GM21737 (cell line): ENCODE measurements at regions not wholly inside any gene's neighbourhood (a gene's known extent, or its start where the extent isn't known, plus 50 kb on each side); places are given as distances from the start of the nearest gene placed in this dataset.
A peak's percentile ranks its signal among the peaks of the same experiment; 100 is the strongest.

Experiments used
- ATAC-seq: cut with Tn5 transposase; IDR thresholded peaks from one replicate; pipeline ENCODE4 v1.9.1; 2021; ENCODE audit warnings: mild to moderate bottlenecking, moderate library complexity; ENCODE audit not compliant: unreplicated experiment

DNA sequence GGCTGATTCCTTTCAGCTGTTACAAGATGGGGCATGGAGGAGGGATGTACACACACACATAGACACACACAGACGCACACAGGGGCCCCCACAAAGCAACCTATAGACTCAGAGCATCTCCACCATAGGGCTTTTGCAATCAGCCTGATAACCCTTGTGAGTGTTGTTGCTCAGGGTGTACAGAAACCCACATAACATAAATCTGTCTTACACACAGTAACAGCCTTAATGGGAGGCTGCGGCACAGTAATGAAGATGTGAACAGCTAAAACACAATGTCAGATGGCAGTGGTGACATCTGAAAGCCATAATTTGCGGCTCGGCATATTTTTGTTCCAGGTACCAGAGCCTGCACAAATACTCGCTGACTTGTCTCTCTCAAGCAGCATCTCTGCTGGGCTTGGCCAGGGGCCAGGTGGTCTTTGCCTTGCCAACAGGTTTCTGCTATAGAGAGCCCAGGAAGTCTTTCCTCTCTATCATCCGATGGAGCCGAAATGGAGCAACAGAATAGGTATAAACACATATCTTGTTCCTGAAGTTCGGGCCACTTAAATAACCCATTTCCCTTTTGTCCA lies 357.2 kb upstream of the GATB start:
- ATAC-seq: no peak

DNA sequence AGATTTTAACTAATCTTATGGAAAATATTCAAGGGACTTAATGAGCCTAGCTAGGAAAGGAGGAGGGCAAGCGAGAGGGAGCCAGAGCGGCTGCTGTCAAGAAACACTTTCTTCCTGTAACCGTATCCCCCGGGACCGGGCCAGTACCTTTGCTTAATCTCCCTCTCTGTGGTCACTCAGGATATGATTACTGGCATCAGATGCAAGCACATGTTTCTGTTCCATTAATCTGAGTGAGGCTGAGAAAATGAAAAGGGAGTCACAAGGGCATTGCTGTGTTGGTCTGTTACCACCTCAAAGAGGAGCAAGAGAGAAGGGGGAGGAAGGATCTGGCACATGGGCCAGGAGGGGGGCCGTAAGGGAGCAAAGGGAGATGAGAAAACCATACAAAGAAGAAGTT lies 356.7 kb upstream of the GATB start:
- no peak for ATAC-seq

DNA sequence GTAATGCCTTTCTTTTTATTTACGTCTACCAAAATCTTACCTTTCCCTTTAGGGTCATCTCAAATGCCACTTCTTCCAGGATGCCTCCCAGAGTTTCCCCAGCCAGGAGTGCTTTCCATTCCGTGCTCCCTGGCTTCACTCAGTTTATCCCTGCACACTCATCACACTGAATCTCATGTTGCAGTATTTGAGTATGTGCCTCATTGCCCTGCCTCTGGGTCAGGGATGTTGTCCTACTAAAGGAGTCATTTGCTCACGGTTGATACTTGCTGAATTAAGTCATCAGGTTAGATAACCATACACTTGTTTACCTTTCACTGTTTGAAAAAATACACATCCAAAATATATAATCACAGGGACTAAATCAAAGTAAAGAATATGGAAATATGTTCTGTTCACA lies 356.2 kb upstream of the GATB start:
- no peak for ATAC-seq

DNA sequence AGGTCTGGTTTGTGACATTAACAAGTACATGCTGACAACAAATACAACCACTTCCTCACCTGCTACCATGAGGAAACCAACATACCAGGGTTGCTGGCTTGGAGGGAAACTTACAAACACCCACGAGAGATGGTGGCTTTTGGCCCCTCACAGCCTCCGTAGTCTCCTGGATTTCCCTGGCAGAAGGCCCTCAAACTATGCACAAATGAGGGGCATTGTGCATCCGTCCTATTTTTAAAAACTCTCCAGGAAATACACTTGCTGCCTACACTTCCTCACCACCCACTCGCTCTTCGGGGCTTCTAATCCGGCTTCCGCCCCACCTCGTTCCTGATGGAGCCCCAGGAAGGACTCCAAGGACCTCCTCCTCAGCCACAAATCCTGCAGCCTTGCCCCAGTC lies 355.0 kb upstream of the GATB start:
- ATAC-seq: no peak

DNA sequence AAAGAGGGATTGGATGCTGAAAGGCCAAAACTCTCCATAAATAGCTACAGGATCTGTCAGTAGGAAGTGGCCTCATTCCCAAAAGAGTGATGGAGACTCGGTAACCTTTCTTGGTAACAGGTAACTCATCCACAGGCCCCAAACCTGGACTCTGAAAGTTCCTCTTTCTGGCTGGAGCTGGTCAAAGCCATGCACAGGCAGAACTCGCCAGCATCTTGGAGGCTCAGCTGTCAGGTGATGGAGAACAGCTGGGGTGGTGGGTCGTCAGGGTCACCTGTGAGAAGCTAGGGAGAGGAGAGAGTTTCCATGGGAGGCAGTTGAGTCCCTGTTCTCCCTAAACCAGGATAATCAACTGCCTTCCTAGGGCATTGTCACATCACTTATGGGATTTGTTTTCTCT lies 354.3 kb upstream of the GATB start:
- ATAC-seq: no peak

DNA sequence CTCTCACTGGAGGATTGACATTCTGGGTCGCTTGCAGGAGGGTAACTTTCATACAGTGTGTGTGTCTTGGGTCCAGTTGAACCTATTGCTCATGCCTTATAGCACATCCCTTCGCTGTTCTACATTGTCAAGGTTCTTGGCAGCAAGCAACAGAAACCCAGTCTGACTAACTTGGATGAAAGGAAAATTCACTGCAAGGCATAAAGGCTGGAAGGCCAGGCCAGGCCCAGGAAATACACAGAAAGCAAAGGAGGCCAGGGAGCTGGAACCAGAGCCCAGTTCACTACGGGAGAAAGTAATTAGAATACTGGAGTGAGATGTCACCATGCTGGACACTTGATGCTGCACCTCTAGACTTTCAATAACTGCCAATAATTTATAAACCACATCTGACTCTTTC lies 353.8 kb upstream of the GATB start:
- no peak for ATAC-seq

DNA sequence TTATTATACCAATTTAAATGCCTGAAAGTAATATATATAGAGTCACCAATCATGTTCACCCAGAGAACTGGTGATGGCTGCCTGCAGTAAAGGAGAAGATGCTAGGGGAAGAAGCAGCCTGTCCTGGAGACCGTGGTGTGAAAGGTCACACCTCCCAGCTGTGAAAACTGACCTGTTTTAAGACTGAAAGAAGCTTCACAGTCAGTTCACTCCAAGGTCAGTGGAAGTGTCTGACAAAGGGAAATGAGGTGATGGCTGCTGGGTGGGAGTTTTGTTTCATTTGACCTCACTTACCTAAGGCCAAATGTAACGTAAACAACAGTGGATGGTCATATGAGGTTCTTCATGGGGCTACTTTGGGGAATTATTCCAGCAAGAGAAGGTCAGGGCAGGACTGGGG lies 352.1 kb upstream of the GATB start:
- ATAC-seq: peak; percentile 70

DNA sequence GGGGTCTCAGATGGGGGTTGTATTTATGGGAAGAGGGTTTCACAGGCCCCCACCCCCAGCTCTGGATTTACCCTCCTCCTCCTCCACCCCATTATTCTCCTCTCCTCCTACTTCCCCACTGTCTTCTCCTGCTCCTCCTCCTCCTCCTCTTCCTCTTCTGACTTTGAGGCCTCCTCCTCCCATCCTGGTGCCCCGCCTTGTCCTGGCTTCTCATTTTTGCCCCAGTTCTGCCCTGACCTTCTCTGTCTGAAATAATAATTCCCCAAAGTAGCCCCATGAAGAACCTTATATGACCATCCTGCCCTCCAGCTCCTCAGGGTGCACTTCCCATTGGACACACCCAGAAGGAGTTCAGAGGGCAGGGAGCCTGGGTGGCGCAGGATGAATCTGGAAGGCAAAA lies 351.4 kb upstream of the GATB start:
- ATAC-seq: no peak

DNA sequence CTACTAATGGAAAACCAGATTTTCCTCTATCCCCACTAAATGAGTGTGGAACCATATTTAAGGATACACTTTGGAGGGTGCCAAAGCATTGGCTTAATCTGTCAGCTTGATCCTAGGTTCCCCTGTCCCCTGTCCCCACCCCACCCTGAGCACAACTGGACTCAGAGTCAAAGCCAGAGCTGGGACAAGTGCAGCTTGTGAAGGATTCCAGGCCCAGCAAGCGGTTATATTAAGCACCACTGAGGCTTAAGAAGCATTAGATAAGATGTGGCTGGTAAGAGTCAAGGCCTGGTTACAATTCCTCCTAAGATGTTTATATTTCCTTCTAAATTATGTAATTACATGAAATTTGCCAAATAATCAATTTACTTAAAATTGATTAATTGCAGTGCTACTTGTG lies 350.0 kb upstream of the GATB start:
- ATAC-seq: no peak

DNA sequence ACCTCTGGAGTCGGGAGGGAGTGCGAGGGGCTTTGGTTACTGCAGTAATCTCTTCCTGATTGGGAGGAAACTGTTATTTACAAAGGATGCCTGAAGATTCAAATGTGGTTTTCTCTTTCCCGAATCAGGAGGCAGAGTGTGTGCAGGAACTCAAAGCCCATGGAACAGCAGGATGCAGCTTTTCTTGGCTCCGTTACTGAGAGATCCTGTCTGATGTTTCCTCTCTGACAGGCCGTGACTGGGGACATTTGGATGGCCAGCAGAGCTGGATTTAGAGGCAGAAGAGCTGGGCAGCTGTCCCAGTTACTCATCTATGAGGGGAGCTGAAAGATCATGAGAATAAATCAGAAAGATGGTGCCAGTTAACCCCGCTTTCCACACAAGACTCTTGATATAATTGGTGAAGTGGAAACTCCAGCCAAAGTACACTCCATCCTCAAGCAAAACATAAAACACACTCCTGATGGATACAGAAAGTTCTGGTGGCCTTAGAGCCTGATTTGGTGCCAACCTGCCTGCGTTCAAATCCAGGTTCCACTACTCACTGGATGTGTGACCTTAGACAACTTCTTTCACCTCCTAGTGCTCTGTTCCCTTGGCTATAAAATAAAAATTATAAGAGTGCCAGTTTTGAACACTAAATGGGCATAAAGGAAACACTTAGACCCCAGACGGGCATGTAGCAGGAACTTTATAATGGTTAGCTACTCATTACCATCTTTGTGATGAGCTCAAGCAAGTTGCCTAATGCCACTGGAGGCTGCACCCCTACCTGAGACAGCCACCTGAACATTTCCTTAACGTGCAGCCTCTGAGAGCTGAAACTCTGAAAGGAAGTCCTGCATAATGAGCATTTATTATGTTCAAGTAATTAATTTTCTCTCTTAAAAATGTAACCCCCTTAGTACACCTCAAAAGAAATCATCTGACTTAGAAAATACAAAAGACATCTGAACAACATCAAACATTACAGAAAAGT lies 349.0 kb upstream of the GATB start:
- ATAC-seq: no peak

DNA sequence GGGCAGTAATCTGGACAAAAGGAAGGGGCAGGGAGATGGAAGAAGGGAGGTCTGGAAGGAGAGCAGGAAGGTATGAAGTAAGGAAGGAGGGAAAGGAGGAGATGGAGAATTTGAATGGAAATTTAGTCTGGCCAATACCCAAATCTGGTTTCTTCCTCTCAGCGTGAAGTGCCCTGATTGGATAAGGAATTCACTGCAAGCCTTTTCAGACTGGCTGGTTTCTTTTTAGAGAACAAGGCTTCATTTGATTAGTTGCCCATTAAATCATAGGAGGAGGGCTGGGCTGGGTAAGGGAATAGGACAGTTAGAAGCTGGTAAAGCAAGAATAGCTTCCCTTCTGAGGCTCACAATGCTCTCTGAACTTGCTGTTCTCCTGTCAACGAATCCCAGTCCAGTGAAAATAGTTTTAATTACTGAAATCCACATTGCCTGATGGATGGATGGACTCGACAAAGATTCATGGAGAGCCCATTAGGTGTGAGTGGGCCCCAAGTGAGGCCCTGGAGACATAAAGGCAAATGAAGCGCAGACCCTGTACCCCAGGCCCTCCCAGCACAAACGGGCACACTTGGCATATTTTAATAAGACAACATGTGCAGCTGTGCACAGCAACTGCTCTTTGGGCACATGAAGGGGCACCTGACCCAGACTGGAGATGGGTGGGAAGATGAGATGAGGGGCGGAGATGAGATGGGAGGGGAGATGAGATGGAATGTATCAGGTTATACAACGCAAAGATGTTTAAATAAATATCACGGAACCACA lies 347.1 kb upstream of the GATB start:
- no peak for ATAC-seq

DNA sequence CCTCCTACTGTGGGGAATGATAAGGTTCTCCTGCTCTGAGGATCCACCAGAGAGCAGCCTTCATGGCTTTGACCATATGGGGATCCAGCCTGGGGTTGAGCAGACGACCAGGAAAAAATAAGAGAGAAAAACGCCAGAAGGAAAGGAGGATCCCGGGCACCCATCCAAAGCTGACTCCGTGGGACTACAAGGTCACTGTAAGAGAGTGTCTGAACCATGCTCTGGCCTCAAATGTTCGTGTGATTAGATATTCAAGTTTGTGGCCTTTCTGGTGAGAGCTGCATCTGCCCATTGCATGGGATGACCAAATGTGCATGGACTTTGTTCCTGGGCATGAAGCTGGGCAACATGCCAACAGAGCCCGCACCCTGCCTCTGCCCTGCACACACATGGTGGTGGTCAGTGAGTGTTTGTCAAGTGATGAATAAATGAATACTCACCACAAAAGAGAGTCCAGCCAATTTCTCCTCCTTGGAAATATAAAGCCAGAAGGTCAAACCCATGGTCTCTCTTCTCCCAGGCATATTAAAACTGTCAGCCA lies 346.0 kb upstream of the GATB start:
- no peak for ATAC-seq

DNA sequence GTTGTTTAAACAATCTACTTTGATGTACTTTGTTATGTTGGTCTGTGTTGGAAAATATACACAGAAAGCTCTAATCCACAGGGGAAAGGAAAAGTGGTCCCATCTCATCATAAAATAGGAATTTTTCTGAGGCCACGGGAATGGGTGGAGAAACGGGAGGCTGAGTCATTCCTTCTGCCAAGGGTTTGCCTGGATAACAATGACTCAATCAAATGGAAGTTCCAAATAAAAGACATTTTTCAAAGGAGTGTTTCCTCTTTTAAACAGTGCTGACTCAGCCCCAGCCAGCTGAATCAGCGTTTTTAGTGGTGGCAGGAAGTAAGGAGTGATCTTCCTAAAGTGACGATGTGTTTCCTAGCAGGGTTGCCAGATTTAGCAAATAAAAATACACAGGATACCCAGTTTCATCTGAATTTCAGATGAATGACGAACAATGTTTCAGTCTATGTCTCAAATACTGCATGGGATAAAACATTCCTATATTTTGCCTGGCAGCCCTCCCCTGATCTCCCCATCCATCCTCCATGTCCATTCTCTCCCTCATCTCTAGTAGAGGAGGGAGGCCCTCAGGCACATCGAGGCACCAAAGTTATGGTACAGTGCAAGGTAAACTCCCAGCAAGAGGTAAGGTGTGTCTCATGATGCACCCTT lies 345.4 kb upstream of the GATB start:
- no peak for ATAC-seq

DNA sequence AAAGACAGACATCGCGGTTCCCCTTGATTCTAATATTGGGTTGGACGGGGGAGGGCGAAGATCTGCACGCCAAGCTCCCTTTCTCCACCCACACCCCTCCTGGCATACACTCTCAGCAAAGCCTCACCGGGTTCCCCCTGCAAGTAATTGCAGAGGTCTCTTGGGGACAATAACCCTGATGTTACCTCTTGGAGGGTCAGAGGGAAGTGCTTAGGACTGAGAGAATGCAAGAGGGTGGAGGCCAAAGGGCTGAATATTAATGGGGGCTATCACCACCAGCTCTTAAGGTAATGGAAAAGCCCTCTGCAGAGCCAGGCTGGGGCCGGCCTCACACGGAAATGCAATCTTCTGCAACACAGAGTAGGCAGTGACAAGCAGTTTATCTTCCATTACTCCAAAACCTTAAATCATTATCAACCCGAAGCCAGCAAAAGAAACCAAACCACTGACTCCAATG lies 344.1 kb upstream of the GATB start:
- ATAC-seq: no peak

DNA sequence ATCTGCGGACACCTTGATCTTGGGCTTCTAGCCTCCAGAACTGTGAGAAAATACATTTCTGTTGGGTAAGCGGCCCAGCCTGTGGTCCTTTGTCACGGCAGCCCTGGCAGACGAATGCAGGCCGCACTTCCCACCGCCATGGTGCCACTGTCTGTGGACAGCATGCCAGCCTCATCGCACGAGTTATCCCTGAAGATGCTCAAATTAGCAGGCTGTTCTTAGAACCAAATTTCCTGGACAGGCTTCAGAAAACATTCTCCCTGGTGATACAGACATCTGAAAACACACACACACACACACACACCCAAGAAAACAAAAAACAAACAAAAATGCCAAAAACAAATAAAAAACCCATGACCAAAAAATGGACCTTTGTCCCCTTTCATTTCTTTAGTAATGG lies 343.5 kb upstream of the GATB start:
- no peak for ATAC-seq

DNA sequence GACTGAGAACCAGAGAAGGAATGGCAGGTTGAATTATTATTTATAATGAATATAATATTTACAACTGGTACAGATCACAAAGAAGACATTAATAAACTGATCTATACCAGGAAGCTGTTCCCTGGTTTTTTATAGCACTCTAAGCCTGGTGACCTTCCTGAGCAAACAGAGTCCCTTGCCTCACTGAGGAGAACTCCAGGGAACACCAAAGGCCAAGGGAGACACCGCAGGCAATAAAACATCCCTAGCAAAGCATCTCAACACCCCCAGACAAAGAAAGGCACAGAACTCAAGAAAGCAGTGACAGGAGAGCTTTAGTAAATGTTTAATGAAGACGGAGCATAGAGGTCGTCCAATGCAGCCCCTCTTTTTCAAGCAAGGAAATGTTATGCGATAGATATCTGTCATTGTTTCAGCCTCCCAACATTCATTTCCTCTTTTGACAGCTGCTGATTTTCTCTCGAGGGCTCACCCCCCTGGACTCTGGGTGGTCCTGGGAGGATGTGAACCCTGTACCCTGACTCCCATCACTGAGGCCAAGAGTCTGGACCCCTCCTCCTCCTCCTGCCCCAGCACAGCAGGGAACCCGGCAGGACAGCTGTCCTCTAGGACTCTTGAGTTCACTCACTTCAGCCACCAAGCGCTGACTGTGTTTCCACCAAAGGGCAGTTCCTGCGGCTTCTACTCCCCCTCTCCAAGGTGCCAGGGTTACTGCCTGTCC lies 342.5 kb upstream of the GATB start:
- ATAC-seq: no peak

DNA sequence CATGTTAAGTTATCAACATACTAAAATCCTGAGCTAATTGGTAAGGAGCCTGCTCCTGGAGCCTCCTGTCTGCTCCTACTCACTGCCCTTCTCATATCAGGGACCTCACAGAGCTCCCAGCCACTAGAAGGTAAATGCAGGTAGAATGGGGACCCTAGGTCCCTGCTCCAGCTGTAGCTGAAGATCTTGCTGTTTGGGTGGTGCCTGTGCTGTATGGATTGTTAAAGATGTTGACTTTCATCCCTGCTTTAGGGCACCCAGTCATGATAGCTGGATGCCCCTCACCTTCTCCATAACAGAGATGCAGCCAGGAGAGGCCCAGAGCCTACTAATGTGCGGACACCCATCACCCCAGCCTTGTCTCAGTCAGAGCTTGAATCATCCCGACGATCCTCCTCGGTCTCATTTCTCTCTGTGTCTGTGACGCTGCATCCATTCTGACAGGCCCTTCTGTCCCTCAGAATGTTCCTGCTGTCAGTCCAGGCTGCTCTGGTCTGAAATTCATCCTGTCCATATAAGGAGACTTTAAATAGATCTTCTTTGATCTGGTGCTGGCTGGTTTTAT lies 341.7 kb upstream of the GATB start:
- ATAC-seq: no peak

DNA sequence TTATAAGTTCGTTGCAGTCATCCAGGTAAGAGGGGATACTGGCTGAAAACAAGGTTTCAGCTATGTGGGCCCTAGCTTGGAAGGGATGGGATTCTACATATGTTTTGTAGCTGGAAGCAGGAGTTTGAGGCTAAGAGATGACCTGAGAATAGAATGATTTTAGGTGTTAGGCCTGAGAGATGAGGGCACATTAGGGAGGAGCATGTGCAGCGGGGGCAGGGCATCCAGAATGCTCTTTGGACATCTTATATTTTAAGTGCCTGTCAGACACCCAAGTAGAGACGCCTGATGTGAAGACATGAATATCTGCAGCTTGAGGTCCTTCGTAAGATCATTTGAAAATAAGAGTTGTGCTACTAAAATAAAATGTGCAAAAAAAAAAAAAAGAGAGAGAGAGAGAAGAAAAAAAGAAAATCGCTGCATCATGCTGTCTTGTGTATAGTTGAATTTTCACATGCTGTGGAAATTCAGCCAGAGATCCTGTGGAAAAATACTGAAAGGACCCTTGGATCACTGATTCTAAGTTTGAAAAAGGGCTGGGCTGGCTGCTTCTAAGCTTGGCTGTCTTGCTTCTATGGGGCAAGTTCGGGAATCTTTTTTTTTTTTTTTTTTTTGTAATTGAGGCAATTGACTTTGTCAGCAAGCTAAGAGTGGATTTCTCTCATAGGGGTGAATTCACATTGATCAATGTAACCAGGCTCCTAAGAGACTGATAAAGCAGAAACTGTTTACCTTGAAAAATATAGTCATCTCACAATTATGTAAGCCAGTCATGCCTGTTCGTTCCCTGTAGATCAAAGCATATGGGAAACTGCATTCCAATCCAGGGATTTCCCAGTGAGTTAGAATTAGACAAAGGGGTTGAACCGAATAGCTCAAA lies 341.0 kb upstream of the GATB start:
- no peak for ATAC-seq
